HG03520 (cell line): ENCODE measurements at regions not wholly inside any gene's neighbourhood (a gene's known extent, or its start where the extent isn't known, plus 50 kb on each side); places are given as distances from the start of the nearest gene placed in this dataset.
"Not testable (repeated sequence)": the region's sequence is repeated elsewhere in the genome, so short reads cannot be mapped to it uniquely, and the experiment has no call there.

Experiments used
- ATAC-seq: cut with Tn5 transposase; IDR thresholded peaks from one replicate; pipeline ENCODE4 v1.9.1; 2021; ENCODE audit warnings: mild to moderate bottlenecking, moderate library complexity; ENCODE audit not compliant: unreplicated experiment

- no peak for ATAC-seq
Measured at GRCh38 chr6:53446151-53446550, 97.4 kb upstream of the ELOVL5 start.

GRCh38 chr6:53441761-53442160, 93.0 kb upstream of the ELOVL5 start:
- ATAC-seq = no peak

GRCh38 chr6:53441035-53441493, 92.3 kb upstream of the ELOVL5 start:
- ATAC-seq = peak; percentile 60

- no peak for ATAC-seq
Measured at GRCh38 chr6:53440336-53440945, 91.7 kb upstream of the ELOVL5 start.

GRCh38 chr6:53439556-53439955, 90.8 kb upstream of the ELOVL5 start:
- no peak for ATAC-seq

- peak; percentile 51 for ATAC-seq
Measured at GRCh38 chr6:53437557-53438202, 88.9 kb upstream of the ELOVL5 start.

GRCh38 chr6:53436526-53437303, 88.0 kb upstream of the ELOVL5 start:
- no peak for ATAC-seq

GRCh38 chr6:53433951-53434285, 85.2 kb upstream of the ELOVL5 start:
- no peak for ATAC-seq

- no peak for ATAC-seq
Measured at GRCh38 chr6:53433261-53433950, 84.7 kb upstream of the ELOVL5 start.

GRCh38 chr6:53432318-53433161, 83.8 kb upstream of the ELOVL5 start:
- no peak for ATAC-seq

- no peak for ATAC-seq
Measured at GRCh38 chr6:53431704-53432103, 83.0 kb upstream of the ELOVL5 start.

- no peak for ATAC-seq
Measured at GRCh38 chr6:53429401-53429800, 80.7 kb upstream of the ELOVL5 start.

GRCh38 chr6:53428886-53429285, 80.1 kb upstream of the ELOVL5 start:
- ATAC-seq = no peak

- ATAC-seq = peak; percentile 94
Measured at GRCh38 chr6:53426667-53427270, 78.0 kb upstream of the ELOVL5 start.

- no peak for ATAC-seq
Measured at GRCh38 chr6:53426117-53426516, 77.4 kb upstream of the ELOVL5 start.

- no peak for ATAC-seq
Measured at GRCh38 chr6:53424976-53425718, 76.4 kb upstream of the ELOVL5 start.

GRCh38 chr6:53424300-53424699, 75.5 kb upstream of the ELOVL5 start:
- no peak for ATAC-seq

- ATAC-seq = not testable (repeated sequence)
Measured at GRCh38 chr6:53423560-53423959, 74.8 kb upstream of the ELOVL5 start.

GRCh38 chr6:53419026-53419425, 70.3 kb upstream of the ELOVL5 start:
- no peak for ATAC-seq
